ENCODE measurements at regions not wholly inside any gene's neighbourhood (a gene's known extent, or its start where the extent isn't known, plus 50 kb on each side); places are given as distances from the start of the nearest gene placed in this dataset.

DNA sequence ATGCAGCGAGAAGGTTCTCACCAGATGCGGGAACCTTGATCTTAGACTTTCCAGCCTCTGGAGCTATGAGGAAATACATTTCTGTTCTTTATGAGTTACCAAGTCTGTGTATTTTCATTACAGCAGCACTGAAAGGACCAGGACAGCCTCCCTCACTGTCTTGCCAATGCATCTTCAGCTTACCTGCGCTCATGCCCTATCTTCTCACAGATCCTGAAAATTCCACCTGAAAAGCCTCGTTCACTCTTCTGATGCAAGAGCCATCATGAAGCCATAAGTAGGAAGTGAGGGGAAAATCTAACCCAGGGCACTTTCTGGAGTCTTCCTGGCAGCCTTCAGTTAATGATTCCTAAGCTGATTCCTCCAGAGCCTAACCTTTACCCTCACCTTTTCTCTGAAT lies 194.0 kb downstream of the SALL1 start:
- TF ChIP-seq EZH2 (IDR thresholded peaks at IDR 0.05; ENCODE audit: low read length, unreplicated experiment) (no peak), EZH2phosphoT487 (IDR thresholded peaks at IDR 0.05; ENCODE audit: borderline replicate concordance, low read length) (no peak)
- TF ChIP-seq, protein P1, sequence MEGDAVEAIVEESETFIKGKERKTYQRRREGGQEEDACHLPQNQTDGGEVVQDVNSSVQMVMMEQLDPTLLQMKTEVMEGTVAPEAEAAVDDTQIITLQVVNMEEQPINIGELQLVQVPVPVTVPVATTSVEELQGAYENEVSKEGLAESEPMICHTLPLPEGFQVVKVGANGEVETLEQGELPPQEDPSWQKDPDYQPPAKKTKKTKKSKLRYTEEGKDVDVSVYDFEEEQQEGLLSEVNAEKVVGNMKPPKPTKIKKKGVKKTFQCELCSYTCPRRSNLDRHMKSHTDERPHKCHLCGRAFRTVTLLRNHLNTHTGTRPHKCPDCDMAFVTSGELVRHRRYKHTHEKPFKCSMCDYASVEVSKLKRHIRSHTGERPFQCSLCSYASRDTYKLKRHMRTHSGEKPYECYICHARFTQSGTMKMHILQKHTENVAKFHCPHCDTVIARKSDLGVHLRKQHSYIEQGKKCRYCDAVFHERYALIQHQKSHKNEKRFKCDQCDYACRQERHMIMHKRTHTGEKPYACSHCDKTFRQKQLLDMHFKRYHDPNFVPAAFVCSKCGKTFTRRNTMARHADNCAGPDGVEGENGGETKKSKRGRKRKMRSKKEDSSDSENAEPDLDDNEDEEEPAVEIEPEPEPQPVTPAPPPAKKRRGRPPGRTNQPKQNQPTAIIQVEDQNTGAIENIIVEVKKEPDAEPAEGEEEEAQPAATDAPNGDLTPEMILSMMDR (conservative IDR thresholded peaks at IDR 0.05; ENCODE audit: low read depth, low read length) = no peak

All from PC-3 (cell line).